ENCODE measurements at regions not wholly inside any gene's neighbourhood (a gene's known extent, or its start where the extent isn't known, plus 50 kb on each side); places are given as distances from the start of the nearest gene placed in this dataset.

GRCh38 chr1:105416261-105416660 is 1640.2 kb upstream of the PRMT6 start:
- no peak for TF ChIP-seq REST (IDR thresholded peaks at IDR 0.05; ENCODE audit: insufficient replicate concordance, low read depth)
- no peak for TF ChIP-seq SPI1 (IDR thresholded peaks at IDR 0.05; ENCODE audit: borderline replicate concordance, low read depth)
- no peak for TF ChIP-seq CTCF (IDR thresholded peaks at IDR 0.05; ENCODE audit: insufficient read depth, low read length)
- TF ChIP-seq GABPA (IDR thresholded peaks at IDR 0.05; ENCODE audit: low read depth): no peak
- TF ChIP-seq POLR2AphosphoS5 (IDR thresholded peaks at IDR 0.05; ENCODE audit: low read depth): no peak
